PFSK-1 (cell line): ENCODE measurements at regions not wholly inside any gene's neighbourhood (a gene's known extent, or its start where the extent isn't known, plus 50 kb on each side); places are given as distances from the start of the nearest gene placed in this dataset.

Experiments used
- FOXP2 ChIP-seq: optimal IDR thresholded peaks from 2 replicates; pipeline ENCODE3; 2011; ENCODE audit warnings: borderline replicate concordance, control low read depth, inconsistent platforms; ENCODE audit not compliant: insufficient read depth; ENCODE audit errors: extremely low read length, extremely low read depth
- POLR2AphosphoS5 ChIP-seq: IDR thresholded peaks from 2 replicates; pipeline ENCODE4 v1.6.1; 2012; ENCODE audit warnings: low read depth, mild to moderate bottlenecking, control low read depth, low read length, moderate library complexity
- REST ChIP-seq, 2 experiments: IDR thresholded peaks; 2 replicates each; pipeline versions ENCODE4 v1.6.1 to v1.8.0; 2011 to 2012; ENCODE audit warnings: low read depth in 2 of 2, low read length in 2 of 2, control low read depth in 1 of 2, inconsistent platforms in 1 of 2, mild to moderate bottlenecking in 1 of 2, moderate library complexity in 1 of 2; ENCODE audit not compliant: insufficient read depth in 1 of 2
- SIN3A ChIP-seq: IDR thresholded peaks from 2 replicates; pipeline ENCODE4 v1.6.1; 2012; ENCODE audit warnings: mild to moderate bottlenecking, low read length, moderate library complexity, borderline replicate concordance; ENCODE audit not compliant: insufficient read depth
- TAF1 ChIP-seq: IDR thresholded peaks from 2 replicates; pipeline ENCODE4 v1.6.1; 2012; ENCODE audit warnings: low read length, control low read depth, borderline replicate concordance; ENCODE audit not compliant: insufficient read depth

- TF ChIP-seq POLR2AphosphoS5, result no peak
- TF ChIP-seq REST (IDR thresholded peaks at IDR 0.05; ENCODE audit: insufficient read depth in 1 of 2, low read depth in 2 of 2, low read length in 2 of 2), result no peak
- no peak for TF ChIP-seq TAF1
- TF ChIP-seq SIN3A, result no peak
- no peak for TF ChIP-seq FOXP2
These were observed 123.0 kb upstream of the FANCL start for GRCh38 chr2:58364098-58364497.
